H9 (cell line): ENCODE measurements at regions not wholly inside any gene's neighbourhood (a gene's known extent, or its start where the extent isn't known, plus 50 kb on each side); places are given as distances from the start of the nearest gene placed in this dataset.

Experiments used
- DNase-seq: peaks from one replicate; pipeline ENCODE4 v3.0.0-alpha.2; 2017
- H2AFZ ChIP-seq: one replicate; pipeline ENCODE4 v1.6.1; 2013; ENCODE audit warnings: mild to moderate bottlenecking, low read length, control low read depth, moderate library complexity
- H2AK5ac ChIP-seq: 2 replicates; pipeline ENCODE4 v1.6.1; 2013; ENCODE audit warnings: low read length, control low read depth, mixed read lengths; ENCODE audit not compliant: insufficient read length
- H2BK120ac ChIP-seq: one replicate; pipeline ENCODE4 v1.6.1; 2013; ENCODE audit warnings: low read depth, mild to moderate bottlenecking, low read length, control low read depth, inconsistent platforms; ENCODE audit not compliant: poor library complexity, severe bottlenecking
- H2BK12ac ChIP-seq: 2 replicates; pipeline ENCODE4 v1.6.1; 2013; ENCODE audit warnings: low read length, control low read depth, mixed read lengths, low read depth; ENCODE audit not compliant: insufficient read length
- H2BK15ac ChIP-seq: 2 replicates; pipeline ENCODE4 v1.6.1; 2013; ENCODE audit warnings: low read depth, low read length, control low read depth
- H2BK20ac ChIP-seq: one replicate; pipeline ENCODE4 v1.6.1; 2013; ENCODE audit warnings: low read depth, mild to moderate bottlenecking, low read length, control low read depth, inconsistent platforms; ENCODE audit not compliant: poor library complexity, severe bottlenecking
- H2BK5ac ChIP-seq: 2 replicates; pipeline ENCODE4 v1.6.1; 2013; ENCODE audit warnings: low read length, control low read depth, mixed read lengths; ENCODE audit not compliant: insufficient read length
- H3K14ac ChIP-seq: 2 replicates; pipeline ENCODE4 v1.6.1; 2013; ENCODE audit warnings: low read length, control low read depth; ENCODE audit not compliant: insufficient read depth
- H3K18ac ChIP-seq: 2 replicates; pipeline ENCODE4 v1.6.1; 2013; ENCODE audit warnings: low read depth, mild to moderate bottlenecking, mixed read lengths, low read length, control low read depth; ENCODE audit not compliant: insufficient read length
- H3K23ac ChIP-seq: 2 replicates; pipeline ENCODE4 v1.6.1; 2013; ENCODE audit warnings: low read length, control low read depth, mixed read lengths, low read depth; ENCODE audit not compliant: insufficient read length
- H3K23me2 ChIP-seq: 2 replicates; pipeline ENCODE4 v1.6.1; 2013; ENCODE audit warnings: low read depth, mild to moderate bottlenecking, mixed read lengths, low read length, control low read depth; ENCODE audit not compliant: insufficient read length, poor library complexity, severe bottlenecking
- H3K27ac ChIP-seq: 2 replicates; pipeline ENCODE4 v1.5.1; 2013; ENCODE audit warnings: low read length, control low read depth, mixed read lengths, low read depth; ENCODE audit not compliant: insufficient read length
- H3K27me3 ChIP-seq: 2 replicates; pipeline ENCODE4 v1.6.1; 2013; ENCODE audit warnings: low read length, control low read depth, inconsistent platforms; ENCODE audit not compliant: insufficient read depth
- H3K4ac ChIP-seq: 2 replicates; pipeline ENCODE4 v1.6.1; 2013; ENCODE audit warnings: low read depth, mild to moderate bottlenecking, control low read depth, inconsistent platforms, low read length, moderate library complexity
- H3K4me1 ChIP-seq: 2 replicates; pipeline ENCODE4 v1.6.1; 2013; ENCODE audit warnings: low read length, control low read depth, inconsistent platforms; ENCODE audit not compliant: insufficient read depth
- H3K4me2 ChIP-seq: 2 replicates; pipeline ENCODE4 v1.6.1; 2013; ENCODE audit warnings: low read length, control low read depth, mixed read lengths; ENCODE audit not compliant: insufficient read length, insufficient read depth
- H3K56ac ChIP-seq: 2 replicates; pipeline ENCODE4 v1.6.1; 2013; ENCODE audit warnings: low read depth, mild to moderate bottlenecking, mixed read lengths, low read length, control low read depth; ENCODE audit not compliant: insufficient read length
- H3K79me1 ChIP-seq: 2 replicates; pipeline ENCODE4 v1.6.1; 2013; ENCODE audit warnings: low read depth, mild to moderate bottlenecking, moderate library complexity, low read length, control low read depth, inconsistent platforms; ENCODE audit not compliant: insufficient read depth, poor library complexity, severe bottlenecking
- H3K79me2 ChIP-seq: 2 replicates; pipeline ENCODE4 v1.6.1; 2013; ENCODE audit warnings: low read length, control low read depth, inconsistent platforms; ENCODE audit not compliant: insufficient read depth
- H3K9ac ChIP-seq: 2 replicates; pipeline ENCODE4 v1.6.1; 2013; ENCODE audit warnings: low read length, control low read depth, mixed read lengths; ENCODE audit not compliant: insufficient read length; ENCODE audit errors: extremely low read depth
- H3K9me3 ChIP-seq: one replicate; pipeline ENCODE4 v1.6.1; 2013; ENCODE audit warnings: low read depth, low read length, inconsistent platforms; ENCODE audit not compliant: control insufficient read depth
- H3T11ph ChIP-seq: one replicate; pipeline ENCODE4 v1.6.1; 2013; ENCODE audit warnings: mild to moderate bottlenecking, low read length, control low read depth, inconsistent platforms
- H4K20me1 ChIP-seq: one replicate; pipeline ENCODE4 v1.6.1; 2013; ENCODE audit not compliant: control insufficient read depth, insufficient read length, insufficient read depth
- H4K5ac ChIP-seq: 2 replicates; pipeline ENCODE4 v1.6.1; 2013; ENCODE audit warnings: low read depth, mild to moderate bottlenecking, mixed read lengths, low read length, control low read depth; ENCODE audit not compliant: insufficient read length
- H4K8ac ChIP-seq: replicated peaks from 2 replicates; pipeline ENCODE4 v1.6.1; 2013; ENCODE audit warnings: low read length, control low read depth, mixed read lengths, low read depth; ENCODE audit not compliant: insufficient read length
- H4K91ac ChIP-seq: 2 replicates; pipeline ENCODE4 v1.6.1; 2013; ENCODE audit warnings: low read depth, mild to moderate bottlenecking, moderate library complexity, mixed read lengths, low read length, control low read depth; ENCODE audit not compliant: insufficient read length
- H3K27ac Mint-ChIP-seq, 3 experiments: 2 replicates in 2 of 3; 3 replicates in 1 of 3; pipeline ENCODE4 v1.8.0; 2020 to 2021; ENCODE audit warnings: mixed read lengths in 3 of 3, mild to moderate bottlenecking in 1 of 3, moderate library complexity in 1 of 3
- H3K27me3 Mint-ChIP-seq: 2 replicates; pipeline ENCODE4 v1.8.0; 2021; ENCODE audit warnings: low read depth, mild to moderate bottlenecking, moderate library complexity, mixed read lengths
- H3K36me3 Mint-ChIP-seq, 3 experiments: 2 replicates in 2 of 3; 3 replicates in 1 of 3; pipeline ENCODE4 v1.8.0; 2020 to 2021; ENCODE audit warnings: low read depth in 3 of 3, mixed read lengths in 3 of 3; ENCODE audit not compliant: insufficient read depth in 1 of 3
- H3K4me1 Mint-ChIP-seq, 2 experiments: 2 replicates each; pipeline ENCODE4 v1.8.0; 2020; ENCODE audit warnings: mixed read lengths in 2 of 2
- H3K4me3 Mint-ChIP-seq, 2 experiments: 2 replicates in 1 of 2; 3 replicates in 1 of 2; pipeline ENCODE4 v1.8.0; 2020 to 2021; ENCODE audit warnings: mild to moderate bottlenecking in 2 of 2, mixed read lengths in 2 of 2, moderate library complexity in 1 of 2
- H3K9me3 Mint-ChIP-seq, 2 experiments: 2 replicates in 1 of 2; 3 replicates in 1 of 2; pipeline ENCODE4 v1.8.0; 2020; ENCODE audit warnings: mild to moderate bottlenecking in 2 of 2, mixed read lengths in 2 of 2, moderate library complexity in 1 of 2
- WGBS: extraction: QIAGEN DNeasy Blood & Tissue Kit; methylation state at CpG from one replicate; pipeline ENCODE4 v1.1.7; 2013; ENCODE audit warnings: missing lambda C conversion rate, low lambda C conversion rate, mixed read lengths; ENCODE audit not compliant: insufficient read length; ENCODE audit errors: extremely low coverage; 5-methylcytosine and 5-hydroxymethylcytosine counted together
- TF ChIP-seq, protein P1 (sequence below): fragments of 200-600 bp; sonication (generic); conservative IDR thresholded peaks from 3 replicates; pipeline ENCODE4 v1.8.0; 2021; ENCODE audit warnings: antibody characterized with exemption, mild to moderate bottlenecking

DNA sequence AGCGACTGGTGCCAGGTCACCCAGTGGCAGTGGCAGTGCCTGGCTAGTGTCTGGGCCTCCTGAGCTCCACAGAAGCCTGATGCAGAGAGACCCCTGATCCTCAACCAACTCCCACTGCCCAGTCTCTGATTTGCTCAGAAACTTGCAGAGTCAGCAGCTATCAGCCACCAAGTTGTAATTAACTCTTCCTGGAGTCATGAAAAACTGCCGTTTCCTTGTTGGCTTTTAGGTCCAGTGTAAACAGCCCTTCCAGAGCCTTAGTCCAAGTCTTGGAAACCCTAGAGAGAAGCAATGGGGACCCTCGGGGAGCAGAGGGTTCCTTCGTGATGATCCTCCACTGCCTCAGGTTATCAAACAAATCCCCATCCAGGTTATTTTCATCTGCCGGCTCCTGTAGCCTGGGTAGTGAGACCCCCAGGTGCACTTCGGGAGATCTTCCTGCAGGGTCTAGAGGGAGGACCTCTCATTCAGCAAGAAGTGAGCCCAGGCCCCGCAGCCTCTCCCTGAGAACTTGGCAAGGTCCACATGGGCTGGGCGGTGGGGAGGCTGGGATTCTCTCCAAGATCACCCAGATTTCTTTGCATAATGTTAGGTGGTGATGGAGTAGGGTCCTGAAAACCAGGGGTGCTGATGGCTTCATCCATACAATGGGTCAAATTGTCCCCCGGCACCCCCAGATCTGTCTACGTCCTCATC is 137.7 kb upstream of the HDAC4 start:
- H3K36me3 Mint-ChIP-seq: no peaks in the 10 kb centered on the region; a peak in 1 of 7 replicates
- WGBS: no CpG with 5 or more reads among the region's 10 CpGs
- H4K8ac ChIP-seq: no peak overlapping the region
- no peak overlapping the region for H3K27ac Mint-ChIP-seq
- no peak overlapping the region for H3K4me3 Mint-ChIP-seq
- peaks cover 2 to 3% of the 10 kb centered on the region in 2 experiments; a peak in 2 of 5 replicates for H3K9me3 Mint-ChIP-seq
- H2AK5ac ChIP-seq: no peak overlapping the region
- H2BK12ac ChIP-seq: no peak overlapping the region
- no peaks in the 10 kb centered on the region for H3K27me3 ChIP-seq
- no peak overlapping the region for H3K14ac ChIP-seq
- H4K20me1 ChIP-seq: no peaks in the 10 kb centered on the region
- no peak overlapping the region for H4K91ac ChIP-seq
- no peak overlapping the region for H2BK20ac ChIP-seq
- no peak overlapping the region for H2AFZ ChIP-seq
- H3T11ph ChIP-seq: no peak overlapping the region
- H3K23ac ChIP-seq: no peak overlapping the region
- H2BK120ac ChIP-seq: no peak overlapping the region
- no peak overlapping the region for H3K56ac ChIP-seq
- no peak overlapping the region for H3K4me2 ChIP-seq
- H3K23me2 ChIP-seq: no peaks in the 10 kb centered on the region
- no peaks in the 10 kb centered on the region for H3K9me3 ChIP-seq
- H3K79me2 ChIP-seq: no peaks in the 10 kb centered on the region
- H3K4ac ChIP-seq: no peak overlapping the region
- TF ChIP-seq, protein P1, sequence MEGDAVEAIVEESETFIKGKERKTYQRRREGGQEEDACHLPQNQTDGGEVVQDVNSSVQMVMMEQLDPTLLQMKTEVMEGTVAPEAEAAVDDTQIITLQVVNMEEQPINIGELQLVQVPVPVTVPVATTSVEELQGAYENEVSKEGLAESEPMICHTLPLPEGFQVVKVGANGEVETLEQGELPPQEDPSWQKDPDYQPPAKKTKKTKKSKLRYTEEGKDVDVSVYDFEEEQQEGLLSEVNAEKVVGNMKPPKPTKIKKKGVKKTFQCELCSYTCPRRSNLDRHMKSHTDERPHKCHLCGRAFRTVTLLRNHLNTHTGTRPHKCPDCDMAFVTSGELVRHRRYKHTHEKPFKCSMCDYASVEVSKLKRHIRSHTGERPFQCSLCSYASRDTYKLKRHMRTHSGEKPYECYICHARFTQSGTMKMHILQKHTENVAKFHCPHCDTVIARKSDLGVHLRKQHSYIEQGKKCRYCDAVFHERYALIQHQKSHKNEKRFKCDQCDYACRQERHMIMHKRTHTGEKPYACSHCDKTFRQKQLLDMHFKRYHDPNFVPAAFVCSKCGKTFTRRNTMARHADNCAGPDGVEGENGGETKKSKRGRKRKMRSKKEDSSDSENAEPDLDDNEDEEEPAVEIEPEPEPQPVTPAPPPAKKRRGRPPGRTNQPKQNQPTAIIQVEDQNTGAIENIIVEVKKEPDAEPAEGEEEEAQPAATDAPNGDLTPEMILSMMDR: no peak
- H3K79me1 ChIP-seq: no peaks in the 10 kb centered on the region
- no peak overlapping the region for H3K27ac ChIP-seq
- no peak for DNase-seq
- H2BK5ac ChIP-seq: no peak overlapping the region
- no peaks in the 10 kb centered on the region for H3K4me1 Mint-ChIP-seq
- peaks cover 5% of the 10 kb centered on the region for H3K27me3 Mint-ChIP-seq
- H3K18ac ChIP-seq: no peak overlapping the region
- H2BK15ac ChIP-seq: no peak overlapping the region
- no peak overlapping the region for H4K5ac ChIP-seq
- H3K9ac ChIP-seq: no peak overlapping the region
- H3K4me1 ChIP-seq: no peaks in the 10 kb centered on the region
